BE2C (cell line): ENCODE measurements at regions not wholly inside any gene's neighbourhood (a gene's known extent, or its start where the extent isn't known, plus 50 kb on each side); places are given as distances from the start of the nearest gene placed in this dataset.

Experiments
- DNase-seq: peaks from one replicate; pipeline ENCODE4 v3.0.0-alpha.2; 2020
- H3K27me3 ChIP-seq: fragments of 250-450 bp; sonication (Bioruptor Pico); 2 replicates; pipeline ENCODE4 v1.5.1; 2020; ENCODE audit warnings: mild to moderate bottlenecking
- H3K36me3 ChIP-seq: fragments of 250-450 bp; sonication (Bioruptor Pico); 2 replicates; pipeline ENCODE4 v1.5.1; 2020; ENCODE audit warnings: mild to moderate bottlenecking
- H3K4me1 ChIP-seq: fragments of 250-450 bp; sonication (Bioruptor Pico); 2 replicates; pipeline ENCODE4 v1.5.1; 2020
- H3K4me3 ChIP-seq: 2 replicates; pipeline ENCODE4 v1.5.1; 2011; ENCODE audit warnings: low read depth, low read length
- H3K9me3 ChIP-seq: fragments of 250-450 bp; sonication (Bioruptor Pico); 2 replicates; pipeline ENCODE4 v1.5.1; 2020
- TF ChIP-seq, protein P1 (sequence below): IDR thresholded peaks from 2 replicates; pipeline ENCODE4 v1.5.1; 2012; ENCODE audit warnings: mild to moderate bottlenecking, low read depth, low read length

DNA sequence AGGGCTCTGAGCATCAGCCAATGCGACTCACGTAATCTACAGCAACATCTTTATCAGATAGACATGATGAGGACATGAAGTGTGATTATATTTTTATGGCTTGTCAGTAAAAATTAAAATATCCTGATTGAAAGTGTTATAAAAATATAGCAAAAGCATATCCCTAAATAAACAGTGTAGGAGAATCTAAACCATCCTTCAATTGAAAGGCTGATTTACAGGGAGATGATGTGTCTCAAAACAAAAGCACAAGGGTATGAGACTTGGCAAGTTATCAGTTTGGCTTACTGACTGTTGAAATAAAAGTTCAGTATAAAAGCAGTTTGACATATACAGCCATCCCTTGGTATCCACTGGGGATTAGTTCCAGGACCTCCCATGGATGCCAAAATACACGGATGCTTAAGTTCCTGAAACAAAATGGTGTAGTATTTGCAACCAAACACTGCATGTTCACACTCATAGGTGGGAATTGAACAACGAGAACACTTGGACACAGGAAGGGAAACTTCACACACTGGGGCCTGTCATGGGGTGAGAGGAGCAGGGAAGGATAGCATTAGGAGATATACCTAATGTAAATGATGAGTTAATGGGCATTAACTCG is 149.9 kb upstream of the MAP1B start:
- Histone ChIP-seq H3K4me1 (no peaks in the 10 kb centered on the region), H3K36me3 (no peaks in the 10 kb centered on the region), H3K27me3 (no peaks in the 10 kb centered on the region), H3K4me3 (no peak overlapping the region), H3K9me3 (no peaks in the 10 kb centered on the region)
- no peak for DNase-seq
- TF ChIP-seq, protein P1, sequence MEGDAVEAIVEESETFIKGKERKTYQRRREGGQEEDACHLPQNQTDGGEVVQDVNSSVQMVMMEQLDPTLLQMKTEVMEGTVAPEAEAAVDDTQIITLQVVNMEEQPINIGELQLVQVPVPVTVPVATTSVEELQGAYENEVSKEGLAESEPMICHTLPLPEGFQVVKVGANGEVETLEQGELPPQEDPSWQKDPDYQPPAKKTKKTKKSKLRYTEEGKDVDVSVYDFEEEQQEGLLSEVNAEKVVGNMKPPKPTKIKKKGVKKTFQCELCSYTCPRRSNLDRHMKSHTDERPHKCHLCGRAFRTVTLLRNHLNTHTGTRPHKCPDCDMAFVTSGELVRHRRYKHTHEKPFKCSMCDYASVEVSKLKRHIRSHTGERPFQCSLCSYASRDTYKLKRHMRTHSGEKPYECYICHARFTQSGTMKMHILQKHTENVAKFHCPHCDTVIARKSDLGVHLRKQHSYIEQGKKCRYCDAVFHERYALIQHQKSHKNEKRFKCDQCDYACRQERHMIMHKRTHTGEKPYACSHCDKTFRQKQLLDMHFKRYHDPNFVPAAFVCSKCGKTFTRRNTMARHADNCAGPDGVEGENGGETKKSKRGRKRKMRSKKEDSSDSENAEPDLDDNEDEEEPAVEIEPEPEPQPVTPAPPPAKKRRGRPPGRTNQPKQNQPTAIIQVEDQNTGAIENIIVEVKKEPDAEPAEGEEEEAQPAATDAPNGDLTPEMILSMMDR = no peak

DNA sequence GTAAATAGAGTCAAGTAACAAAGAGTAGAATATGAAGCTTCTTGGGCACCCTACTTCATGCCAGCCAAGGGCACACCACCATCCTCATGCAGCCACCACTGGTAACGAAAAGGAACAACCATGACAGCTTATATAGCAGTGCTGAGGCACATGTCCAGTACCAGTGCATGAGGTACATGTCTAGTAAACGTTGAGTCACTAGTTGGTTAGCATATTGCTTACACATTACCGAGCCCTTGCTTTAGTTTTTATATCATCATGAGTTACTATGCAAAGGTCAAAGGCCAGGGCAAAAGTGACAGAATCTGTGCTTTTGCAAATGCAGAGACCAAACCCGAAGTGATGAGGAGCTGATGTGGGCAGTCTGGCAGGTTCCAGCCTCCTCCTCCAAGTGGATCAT is 147.1 kb upstream of the MAP1B start:
- TF ChIP-seq, protein P1 = no peak
- Histone ChIP-seq H3K4me3 (no peak overlapping the region), H3K27me3 (no peaks in the 10 kb centered on the region), H3K9me3 (no peaks in the 10 kb centered on the region), H3K4me1 (no peaks in the 10 kb centered on the region), H3K36me3 (no peaks in the 10 kb centered on the region)
- no peak for DNase-seq

DNA sequence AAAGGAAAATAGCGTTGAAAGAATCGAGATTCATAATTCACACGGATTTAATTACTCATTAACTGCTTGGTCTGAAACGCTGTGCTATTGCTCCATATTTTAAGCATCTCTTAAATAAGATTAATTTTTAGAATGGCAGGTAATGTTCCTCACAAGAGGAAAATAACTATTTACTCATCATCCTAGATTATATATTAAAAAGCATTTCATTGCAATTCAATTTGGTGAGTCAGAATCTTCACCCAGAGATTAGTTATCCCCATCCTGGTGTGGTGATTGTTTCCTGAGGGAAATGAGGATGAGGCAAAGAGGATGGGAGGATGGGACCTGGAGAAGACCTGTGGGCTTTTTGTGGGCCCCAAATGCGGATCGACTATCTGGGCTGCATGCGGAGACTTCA is 145.5 kb upstream of the MAP1B start:
- Histone ChIP-seq H3K27me3 (no peaks in the 10 kb centered on the region), H3K4me1 (no peaks in the 10 kb centered on the region), H3K9me3 (no peaks in the 10 kb centered on the region), H3K36me3 (no peaks in the 10 kb centered on the region), H3K4me3 (no peak overlapping the region)
- TF ChIP-seq, protein P1 = no peak
- DNase-seq = no peak

DNA sequence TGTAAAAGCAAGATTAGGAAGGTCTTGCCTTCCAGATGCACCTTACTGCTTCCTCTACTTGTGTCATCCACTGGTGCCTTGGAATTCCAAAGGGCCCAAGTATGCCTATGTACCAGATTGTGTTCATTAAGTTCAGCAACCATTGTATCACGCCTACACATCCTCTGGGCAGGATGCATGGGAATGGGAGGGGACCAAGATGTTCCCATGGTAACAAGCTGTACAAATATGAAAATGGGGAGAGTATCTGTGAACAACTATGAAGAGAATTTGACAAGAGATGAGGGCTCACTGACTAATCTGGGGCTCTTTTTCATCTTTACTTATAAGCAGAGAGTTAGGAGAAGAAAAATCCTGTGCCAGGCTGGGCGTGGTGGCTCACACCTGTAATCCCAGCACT is 137.8 kb upstream of the MAP1B start:
- Histone ChIP-seq H3K9me3 (no peaks in the 10 kb centered on the region), H3K36me3 (no peaks in the 10 kb centered on the region), H3K4me1 (peaks cover 8% of the 10 kb centered on the region), H3K27me3 (no peaks in the 10 kb centered on the region), H3K4me3 (no peak overlapping the region)
- TF ChIP-seq, protein P1 = no peak
- DNase-seq = no peak

DNA sequence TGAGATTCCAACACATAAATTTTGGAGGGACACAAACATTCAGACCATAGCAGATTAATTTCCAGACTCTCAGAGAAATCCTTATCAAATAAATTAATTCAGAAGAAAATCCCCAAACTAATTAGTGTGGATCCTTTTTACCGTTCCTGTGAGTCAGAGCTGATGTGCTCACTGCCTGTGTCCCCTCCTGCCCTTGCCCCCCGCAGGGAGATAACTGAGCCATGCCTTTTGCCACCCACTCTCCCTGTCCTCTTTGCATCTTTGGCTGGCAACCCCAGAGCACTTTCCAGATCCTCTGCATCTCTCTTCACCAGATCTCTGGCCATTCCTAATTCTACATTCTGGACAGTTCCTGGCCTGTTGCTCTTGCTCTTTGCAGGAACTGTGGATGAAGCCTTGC is 135.4 kb upstream of the MAP1B start:
- Histone ChIP-seq H3K36me3 (no peaks in the 10 kb centered on the region), H3K4me1 (peaks cover 8% of the 10 kb centered on the region), H3K9me3 (no peaks in the 10 kb centered on the region), H3K27me3 (no peaks in the 10 kb centered on the region), H3K4me3 (no peak overlapping the region)
- TF ChIP-seq, protein P1 = no peak
- DNase-seq = peak; percentile 42

DNA sequence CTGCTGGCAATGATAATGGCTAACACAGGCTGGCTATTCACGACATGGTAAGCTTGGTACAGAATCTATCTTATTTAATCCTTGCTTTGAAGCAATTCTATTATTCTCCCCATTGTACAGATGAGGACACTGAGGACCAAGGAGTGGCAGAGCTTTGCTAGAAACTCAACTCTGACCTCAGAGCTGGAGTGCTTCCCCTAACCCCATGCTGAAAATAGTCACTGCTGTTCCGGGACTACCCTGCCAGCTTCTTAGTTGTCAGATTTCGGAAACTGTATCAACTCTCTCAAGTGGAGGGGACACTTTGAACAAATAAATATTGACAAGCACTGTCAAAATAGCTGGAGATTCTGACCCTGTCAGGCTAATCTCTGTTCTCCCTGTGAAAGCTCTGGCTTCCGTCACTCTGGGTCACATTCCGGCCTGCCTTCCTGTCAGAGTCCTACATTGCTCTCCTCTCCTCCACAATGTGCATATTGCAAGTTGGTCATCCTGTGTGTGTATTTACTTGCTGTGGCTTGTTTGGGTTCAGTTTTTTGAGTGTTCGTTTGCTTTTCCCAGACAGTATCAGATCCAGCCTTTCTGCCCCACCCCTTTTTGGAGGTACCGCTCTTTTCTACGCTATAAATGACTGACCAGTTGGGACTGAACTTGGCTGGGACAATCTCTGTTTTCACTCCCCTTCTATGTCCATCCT is 134.3 kb upstream of the MAP1B start:
- DNase-seq = no peak
- TF ChIP-seq, protein P1 = no peak
- no peak overlapping the region for H3K4me3 ChIP-seq

More for the DNA sequence above, 134.3 kb upstream of the MAP1B start:
- H3K4me1 ChIP-seq = peaks cover 9% of the 10 kb centered on the region
- no peaks in the 10 kb centered on the region for H3K9me3 ChIP-seq
- no peaks in the 10 kb centered on the region for H3K27me3 ChIP-seq
- no peaks in the 10 kb centered on the region for H3K36me3 ChIP-seq
